ENCODE measurements at regions not wholly inside any gene's neighbourhood (a gene's known extent, or its start where the extent isn't known, plus 50 kb on each side); places are given as distances from the start of the nearest gene placed in this dataset.

DNA sequence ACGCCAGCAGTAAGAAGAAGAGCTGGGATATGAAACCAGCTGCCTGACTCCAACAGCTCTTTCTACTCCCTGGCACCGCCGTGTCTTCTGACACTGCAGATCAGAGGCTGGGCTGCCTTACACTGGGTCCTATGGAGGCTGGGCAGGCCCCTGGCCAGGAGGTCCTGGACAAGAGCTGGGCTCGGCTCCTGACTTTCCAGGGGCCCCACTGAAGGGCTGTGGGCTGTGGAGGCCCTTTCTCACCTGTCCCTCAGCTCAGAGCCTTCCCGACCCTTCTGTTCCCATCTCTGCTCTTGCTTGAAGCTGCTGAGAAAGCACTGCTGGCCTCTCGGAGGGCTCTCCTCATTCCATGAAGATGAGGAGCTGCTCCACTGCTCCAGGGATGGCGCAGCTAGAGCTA is 85.9 kb upstream of the UNC5B start:
- TF ChIP-seq, protein P1, sequence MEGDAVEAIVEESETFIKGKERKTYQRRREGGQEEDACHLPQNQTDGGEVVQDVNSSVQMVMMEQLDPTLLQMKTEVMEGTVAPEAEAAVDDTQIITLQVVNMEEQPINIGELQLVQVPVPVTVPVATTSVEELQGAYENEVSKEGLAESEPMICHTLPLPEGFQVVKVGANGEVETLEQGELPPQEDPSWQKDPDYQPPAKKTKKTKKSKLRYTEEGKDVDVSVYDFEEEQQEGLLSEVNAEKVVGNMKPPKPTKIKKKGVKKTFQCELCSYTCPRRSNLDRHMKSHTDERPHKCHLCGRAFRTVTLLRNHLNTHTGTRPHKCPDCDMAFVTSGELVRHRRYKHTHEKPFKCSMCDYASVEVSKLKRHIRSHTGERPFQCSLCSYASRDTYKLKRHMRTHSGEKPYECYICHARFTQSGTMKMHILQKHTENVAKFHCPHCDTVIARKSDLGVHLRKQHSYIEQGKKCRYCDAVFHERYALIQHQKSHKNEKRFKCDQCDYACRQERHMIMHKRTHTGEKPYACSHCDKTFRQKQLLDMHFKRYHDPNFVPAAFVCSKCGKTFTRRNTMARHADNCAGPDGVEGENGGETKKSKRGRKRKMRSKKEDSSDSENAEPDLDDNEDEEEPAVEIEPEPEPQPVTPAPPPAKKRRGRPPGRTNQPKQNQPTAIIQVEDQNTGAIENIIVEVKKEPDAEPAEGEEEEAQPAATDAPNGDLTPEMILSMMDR (IDR thresholded peaks at IDR 0.05): no peak
- TF ChIP-seq POLR2A (IDR thresholded peaks at IDR 0.05): no peak
- TF ChIP-seq EP300 (IDR thresholded peaks at IDR 0.05): no peak
- H3K27me3 ChIP-seq: no peaks in the 10 kb centered on the region
- H3K4me1 ChIP-seq (ENCODE audit: insufficient read depth): no peaks in the 10 kb centered on the region
- no peak for DNase-seq
- H3K36me3 ChIP-seq: no peaks in the 10 kb centered on the region
- 84 to 88% (median 86%) methylated on average over 7 of the region's 7 CpGs for WGBS, 3 donors
- intact Hi-C loops (cut with DNase I): no loop called here
- no peaks in the 10 kb centered on the region for H3K9me3 ChIP-seq
- no peak overlapping the region for H3K4me3 ChIP-seq
- H3K27ac ChIP-seq: no peak overlapping the region

- Histone ChIP-seq H3K36me3 (no peaks in the 10 kb centered on the region), H3K9me3 (no peaks in the 10 kb centered on the region), H3K4me1 (ENCODE audit: insufficient read depth) (no peaks in the 10 kb centered on the region), H3K27me3 (no peaks in the 10 kb centered on the region), H3K27ac (no peak overlapping the region), H3K4me3 (no peak overlapping the region)
- intact Hi-C loops (cut with DNase I): no loop called here
- 82 to 88% (median 87%) methylated on average over 5 of the region's 5 CpGs for WGBS, 3 donors
- no peak for DNase-seq
- TF ChIP-seq, protein P1 (IDR thresholded peaks at IDR 0.05): no peak
- TF ChIP-seq POLR2A (IDR thresholded peaks at IDR 0.05): no peak
- no peak for TF ChIP-seq EP300 (IDR thresholded peaks at IDR 0.05)
These were observed 85.3 kb upstream of the UNC5B start for GRCh38 chr10:71127104-71127503.

DNA sequence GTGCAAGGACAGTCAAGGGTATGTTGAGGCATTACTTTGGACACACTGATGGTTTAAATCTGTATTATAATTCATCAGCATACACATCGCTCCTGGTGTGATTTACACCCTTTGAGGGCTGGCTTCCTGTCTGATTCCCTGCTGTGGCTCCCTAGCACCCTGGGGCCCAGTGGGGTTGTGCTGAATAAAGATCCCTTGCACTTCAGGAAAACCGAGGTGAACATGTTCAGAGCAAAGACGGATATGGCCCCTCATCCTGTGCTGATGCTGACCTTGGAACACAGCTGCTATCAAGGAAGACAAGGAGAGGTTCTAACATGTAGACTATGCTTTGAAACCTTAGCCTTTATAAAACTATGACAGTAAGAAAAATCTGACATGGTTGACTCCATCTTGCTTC is 84.6 kb upstream of the UNC5B start:
- no peak for TF ChIP-seq POLR2A (IDR thresholded peaks at IDR 0.05)
- no peak for TF ChIP-seq EP300 (IDR thresholded peaks at IDR 0.05)
- TF ChIP-seq, protein P1 (IDR thresholded peaks at IDR 0.05): no peak
- no peaks in the 10 kb centered on the region for H3K27me3 ChIP-seq
- H3K9me3 ChIP-seq: no peaks in the 10 kb centered on the region
- no peak for DNase-seq
- no peaks in the 10 kb centered on the region for H3K4me1 ChIP-seq (ENCODE audit: insufficient read depth)
- no peak overlapping the region for H3K4me3 ChIP-seq
- H3K36me3 ChIP-seq: no peaks in the 10 kb centered on the region
- H3K27ac ChIP-seq: no peak overlapping the region
- whole genome bisulfite sequencing, 3 donors: 53 to 76% (median 67%) methylated on average over 3 of the region's 3 CpGs
- intact Hi-C loops (cut with DNase I): no loop called here

- intact Hi-C loops (cut with DNase I): no loop called here
- 51 to 64% (median 52%) methylated on average over 7 of the region's 7 CpGs for WGBS, 3 donors
- Histone ChIP-seq H3K27me3 (no peaks in the 10 kb centered on the region), H3K36me3 (no peaks in the 10 kb centered on the region), H3K4me1 (ENCODE audit: insufficient read depth) (no peaks in the 10 kb centered on the region), H3K9me3 (no peaks in the 10 kb centered on the region), H3K27ac (no peak overlapping the region), H3K4me3 (no peak overlapping the region)
- no peak for TF ChIP-seq EP300 (IDR thresholded peaks at IDR 0.05)
- DNase-seq: no peak
These were observed 83.9 kb upstream of the UNC5B start for GRCh38 chr10:71128311-71128980.

GRCh38 chr10:71131096-71131495 is 81.3 kb upstream of the UNC5B start:
- intact Hi-C loops (cut with DNase I): no loop called here
- no peak overlapping the region for H3K27ac ChIP-seq
- DNase-seq: no peak

More at GRCh38 chr10:71131096-71131495, 81.3 kb upstream of the UNC5B start:
- 83 to 86% (median 83%) methylated on average over 10 of the region's 10 CpGs for WGBS, 3 donors
- Histone ChIP-seq H3K9me3 (no peaks in the 10 kb centered on the region), H3K4me1 (ENCODE audit: insufficient read depth) (no peaks in the 10 kb centered on the region), H3K27me3 (no peaks in the 10 kb centered on the region), H3K4me3 (no peak overlapping the region), H3K36me3 (no peaks in the 10 kb centered on the region)
- TF ChIP-seq, protein P1 (IDR thresholded peaks at IDR 0.05): no peak
- TF ChIP-seq POLR2A (IDR thresholded peaks at IDR 0.05) (no peak), EP300 (IDR thresholded peaks at IDR 0.05) (no peak)

All from ovary (tissue), 7 donors.